OCI-LY7 (cell line): ENCODE measurements at regions not wholly inside any gene's neighbourhood (a gene's known extent, or its start where the extent isn't known, plus 50 kb on each side); places are given as distances from the start of the nearest gene placed in this dataset.

Source experiments
- CTCF ChIP-seq: fragments of 200-600 bp; sonication (generic); conservative IDR thresholded peaks from 2 replicates; pipeline ENCODE4 v1.5.1; 2014; ENCODE audit warnings: mild to moderate bottlenecking, antibody characterized with exemption, low read length, moderate library complexity, mixed read lengths
- EZH2phosphoT487 ChIP-seq: fragments of 200-600 bp; sonication (generic); IDR thresholded peaks from 2 replicates; pipeline ENCODE4 v1.6.1; 2018; ENCODE audit warnings: low read depth, borderline replicate concordance, mild to moderate bottlenecking, mixed run types, antibody characterized with exemption, low read length, moderate library complexity, mixed read lengths

DNA sequence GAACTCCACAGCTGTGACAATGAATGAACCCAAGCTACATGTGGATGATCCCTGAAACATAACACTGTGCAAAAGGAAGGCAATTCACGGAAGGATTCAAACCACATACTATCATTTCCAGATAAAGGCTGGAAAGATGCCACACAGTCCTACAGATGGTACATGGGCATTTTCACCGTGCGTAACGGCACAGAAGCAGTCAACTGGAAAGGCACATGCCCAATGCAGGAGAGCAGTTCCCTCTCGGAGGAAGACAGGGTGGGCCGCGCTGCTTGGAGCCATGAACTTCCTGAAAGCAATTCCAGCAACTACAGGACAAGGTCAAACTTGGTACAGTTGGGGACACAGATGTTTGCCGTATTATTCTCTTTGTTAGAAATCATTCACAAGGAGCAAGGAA, 103.7 kb downstream of the SHANK2 start:
- TF ChIP-seq CTCF = no peak
- no peak for TF ChIP-seq EZH2phosphoT487
